PC-3 (cell line): ENCODE measurements at regions not wholly inside any gene's neighbourhood (a gene's known extent, or its start where the extent isn't known, plus 50 kb on each side); places are given as distances from the start of the nearest gene placed in this dataset.
A peak's percentile ranks its signal among the peaks of the same experiment; 100 is the strongest.

Source experiments
- ATAC-seq: fragments of 200-7000 bp; cut with Tn5 transposase; 2 replicates; pipeline ENCODE4 v1.9.1; 2020; ENCODE audit warnings: mild to moderate bottlenecking, moderate library complexity
- BruUV-seq: library from RNA; stranded (reverse); fragments of 400-500 nt; replicated peaks from 2 replicates; lab custom pipeline; 2021; lab: Mats Ljungman, UMichigan
- CTCF ChIA-PET: fragments of 300-600 bp; sonication (Branson Sonifier 250); formaldehyde crosslinking; loops from one replicate; lab custom pipeline; 2022; ENCODE audit warnings: antibody characterized with exemption; lab: Charles Lee
- POLR2A ChIA-PET: fragments of 300-600 bp; sonication (Branson Sonifier 250); formaldehyde crosslinking; loops from one replicate; lab custom pipeline; 2022; ENCODE audit warnings: antibody characterized with exemption; ENCODE audit not compliant: unreplicated experiment; lab: Charles Lee
- DNase-seq: peaks from one replicate; pipeline ENCODE4 v3.0.0-alpha.2; 2015
- H2AFZ ChIP-seq: fragments of 300-600 bp; sonication (generic); 2 replicates; pipeline ENCODE4 v1.6.0; 2016; ENCODE audit warnings: antibody characterized with exemption, low read length
- H3F3A ChIP-seq: fragments of 300-600 bp; sonication (generic); one replicate; pipeline ENCODE4 v1.6.0; 2017; ENCODE audit warnings: antibody characterized with exemption, low read length, control low read depth, mild to moderate bottlenecking; ENCODE audit not compliant: unreplicated experiment
- H3K27ac ChIP-seq: fragments of 300-600 bp; sonication (generic); 2 replicates; pipeline ENCODE4 v1.5.1; 2016; ENCODE audit warnings: mild to moderate bottlenecking, low read length
- H3K27me3 ChIP-seq: fragments of 300-600 bp; sonication (generic); 2 replicates; pipeline ENCODE4 v1.6.1; 2016; ENCODE audit warnings: low read length, mixed read lengths
- H3K36me3 ChIP-seq: fragments of 300-600 bp; sonication (generic); 2 replicates; pipeline ENCODE4 v1.6.1; 2016; ENCODE audit warnings: low read depth, mixed run types, low read length, mixed read lengths
- H3K4me1 ChIP-seq: fragments of 300-600 bp; sonication (generic); 2 replicates; pipeline ENCODE4 v1.5.1; 2016; ENCODE audit warnings: low read length; ENCODE audit not compliant: insufficient read depth
- H3K4me2 ChIP-seq: fragments of 300-600 bp; sonication (generic); 2 replicates; pipeline ENCODE4 v1.6.0; 2016; ENCODE audit warnings: low read length
- H3K4me3 ChIP-seq: fragments of 300-600 bp; sonication (generic); 2 replicates; pipeline ENCODE4 v1.5.1; 2016; ENCODE audit warnings: mild to moderate bottlenecking, low read length, mixed read lengths
- H3K79me2 ChIP-seq: fragments of 300-600 bp; sonication (generic); 2 replicates; pipeline ENCODE4 v1.6.1; 2017; ENCODE audit warnings: low read length, mixed read lengths
- H3K9ac ChIP-seq: fragments of 300-600 bp; sonication (generic); 2 replicates; pipeline ENCODE4 v1.6.0; 2016; ENCODE audit warnings: mild to moderate bottlenecking, low read length
- H3K9me2 ChIP-seq: fragments of 300-600 bp; sonication (generic); replicated peaks from 2 replicates; pipeline ENCODE4 v1.6.1; 2016; ENCODE audit warnings: mixed run types, low read length, mixed read lengths
- H3K9me3 ChIP-seq: fragments of 300-600 bp; sonication (generic); 2 replicates; pipeline ENCODE4 v1.6.1; 2016; ENCODE audit warnings: low read length, mixed read lengths
- H4K20me1 ChIP-seq: fragments of 300-600 bp; sonication (generic); 2 replicates; pipeline ENCODE4 v1.6.1; 2016; ENCODE audit warnings: low read length, mixed read lengths
- CTCF ChIP-seq: fragments of 300-600 bp; sonication (generic); conservative IDR thresholded peaks from 2 replicates; pipeline ENCODE4 v1.5.1; 2017; ENCODE audit warnings: antibody characterized with exemption, low read depth, mild to moderate bottlenecking, low read length
- EZH2 ChIP-seq: fragments of 300-600 bp; sonication (generic); IDR thresholded peaks from one replicate; pipeline ENCODE4 v1.6.1; 2017; ENCODE audit warnings: antibody characterized with exemption, mild to moderate bottlenecking, low read length; ENCODE audit not compliant: unreplicated experiment
- EZH2phosphoT487 ChIP-seq: fragments of 300-600 bp; sonication (generic); IDR thresholded peaks from 2 replicates; pipeline ENCODE4 v1.6.1; 2018; ENCODE audit warnings: mild to moderate bottlenecking, antibody characterized with exemption, low read length, borderline replicate concordance
- intact Hi-C: fragments of 100-400 bp; cut with micrococcal nuclease; formaldehyde crosslinking; loops from 2 replicates; pipeline ENCODE4 v1.9.0; 2023

- no peaks in the 10 kb centered on the region for H3K9me2 ChIP-seq
- H3K9ac ChIP-seq, result no peak overlapping the region
- H3K27ac ChIP-seq, result no peak overlapping the region
- H3K79me2 ChIP-seq, result no peaks in the 10 kb centered on the region
- intact Hi-C loops, result no loop called here
- no peak for TF ChIP-seq EZH2phosphoT487
- TF ChIP-seq CTCF, result no peak
- no peak for TF ChIP-seq EZH2
- H3K4me2 ChIP-seq, result no peak overlapping the region
- no peaks in the 10 kb centered on the region for H3K36me3 ChIP-seq
- 0 out of 2 replicates have a peak, but pooled peaks cover 3% of the 10 kb centered on the region for H3K4me1 ChIP-seq
- ChIA-PET POLR2A (no interaction called here), CTCF (no interaction called here)
- no TSS peak for BruUV-seq
- DNase-seq, result no peak
- H3K4me3 ChIP-seq, result no peak overlapping the region
- 0 out of 2 replicates have a peak, but pooled peaks cover 9% of the 10 kb centered on the region for H3K27me3 ChIP-seq
- H3F3A ChIP-seq, result no peaks in the 10 kb centered on the region
- no peaks in the 10 kb centered on the region for H3K9me3 ChIP-seq
- no peak overlapping the region for H2AFZ ChIP-seq
- H4K20me1 ChIP-seq, result no peaks in the 10 kb centered on the region
- no peak for ATAC-seq
These were observed 856.5 kb downstream of the GATA3 start for GRCh38 chr10:8911032-8911431.

DNA sequence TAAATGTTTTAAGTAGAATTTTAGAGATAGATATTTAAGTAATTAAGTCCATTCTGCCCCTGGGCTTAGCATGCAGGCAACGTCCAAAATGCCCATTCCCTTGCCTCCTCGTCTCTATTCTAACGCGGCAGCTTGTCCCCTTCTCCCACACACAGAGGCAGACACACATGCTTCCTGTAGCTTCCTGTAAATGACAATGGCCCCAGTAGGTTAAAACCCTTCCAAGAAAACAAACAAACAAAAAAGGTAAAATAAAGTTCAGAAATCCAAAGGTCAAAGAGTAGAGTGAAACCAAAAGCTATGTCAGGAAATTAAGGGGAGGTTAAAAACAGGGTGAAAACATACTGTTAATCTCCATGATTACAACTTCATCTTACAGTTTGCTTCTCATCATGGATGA lies 857.6 kb downstream of the GATA3 start:
- Histone ChIP-seq H3K4me1 (0 out of 2 replicates have a peak, but pooled peaks cover 3% of the 10 kb centered on the region), H3K27me3 (0 out of 2 replicates have a peak, but pooled peaks cover 9% of the 10 kb centered on the region), H3K9me2 (no peaks in the 10 kb centered on the region), H2AFZ (no peak overlapping the region), H3K9me3 (no peaks in the 10 kb centered on the region), H3F3A (no peaks in the 10 kb centered on the region), H3K79me2 (no peaks in the 10 kb centered on the region), H3K4me3 (no peak overlapping the region), H3K9ac (no peak overlapping the region), H3K27ac (no peak overlapping the region), H3K4me2 (no peak overlapping the region), H4K20me1 (no peaks in the 10 kb centered on the region), H3K36me3 (no peaks in the 10 kb centered on the region)
- POLR2A ChIA-PET, result interaction anchor here (0.6 kb wide), 1 partner anchor 62 kb away, joined by 4 read pairs; no protein-coding TSS in a partner anchor
- ATAC-seq (no peak), DNase-seq (no peak)
- CTCF ChIA-PET, result no interaction called here
- no TSS peak for BruUV-seq
- TF ChIP-seq EZH2phosphoT487 (no peak), EZH2 (no peak), CTCF (no peak)
- intact Hi-C loops, result no loop called here

DNA sequence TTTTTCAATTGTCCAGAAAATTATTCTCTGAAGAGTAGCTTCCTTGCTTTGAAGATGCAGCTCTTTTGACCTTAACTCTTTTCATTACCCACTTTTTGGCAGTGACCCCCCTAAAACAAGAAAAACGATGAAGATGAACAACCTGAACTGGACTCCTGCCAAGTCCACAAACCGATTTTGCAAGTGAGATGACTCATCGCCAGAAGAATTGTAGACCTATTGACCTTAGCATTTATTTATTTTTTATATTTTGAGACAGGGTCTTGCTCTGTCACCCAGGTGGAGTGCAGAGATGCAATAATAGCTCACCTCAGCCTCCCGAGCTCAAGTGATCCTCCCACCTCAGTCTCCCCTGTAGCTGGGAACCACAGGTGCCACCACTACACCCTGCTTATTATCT lies 859.2 kb downstream of the GATA3 start:
- H3K9me3 ChIP-seq, result no peaks in the 10 kb centered on the region
- no TSS peak for BruUV-seq
- intact Hi-C loops, result no loop called here
- no peak overlapping the region for H3K9ac ChIP-seq
- H3F3A ChIP-seq, result no peaks in the 10 kb centered on the region
- no peak overlapping the region for H3K27ac ChIP-seq
- no peaks in the 10 kb centered on the region for H3K9me2 ChIP-seq
- no peak for TF ChIP-seq EZH2
- no peak for TF ChIP-seq EZH2phosphoT487
- no peak for TF ChIP-seq CTCF
- ChIA-PET CTCF (no interaction called here), POLR2A (no interaction called here)
- no peaks in the 10 kb centered on the region for H3K79me2 ChIP-seq
- DNase-seq, result peak; percentile 35
- no peak overlapping the region for H3K4me2 ChIP-seq
- H3K36me3 ChIP-seq, result no peaks in the 10 kb centered on the region
- no peak overlapping the region for H2AFZ ChIP-seq
- 0 out of 2 replicates have a peak, but pooled peaks cover 9% of the 10 kb centered on the region for H3K27me3 ChIP-seq
- no peak for ATAC-seq
- H3K4me1 ChIP-seq, result 0 out of 2 replicates have a peak, but pooled peaks cover 3% of the 10 kb centered on the region
- no peaks in the 10 kb centered on the region for H4K20me1 ChIP-seq
- H3K4me3 ChIP-seq, result no peak overlapping the region
